IMR-90 (cell line): ENCODE measurements at regions not wholly inside any gene's neighbourhood (a gene's known extent, or its start where the extent isn't known, plus 50 kb on each side); places are given as distances from the start of the nearest gene placed in this dataset.

Experiments used
- ATAC-seq: fragments of 200-7000 bp; cut with Tn5 transposase; 2 replicates; pipeline ENCODE4 v1.9.1; 2020; ENCODE audit warnings: low read depth, mild to moderate bottlenecking, moderate library complexity
- BruUV-seq: library from RNA; stranded (reverse); fragments of 400-500 nt; replicated peaks from 2 replicates; lab custom pipeline; 2021; lab: Mats Ljungman, UMichigan
- CTCF ChIA-PET: fragments of 300-600 bp; formaldehyde crosslinking; extraction: SDS; loops from one replicate; lab custom pipeline; 2021; ENCODE audit warnings: antibody characterized with exemption; lab: Yijun Ruan, JAX
- POLR2A ChIA-PET: fragments of 300-600 bp; sonication (Branson Sonifier 250); formaldehyde crosslinking; loops from one replicate; lab custom pipeline; 2022; ENCODE audit warnings: antibody characterized with exemption; ENCODE audit not compliant: unreplicated experiment; lab: Charles Lee
- DNase-seq: peaks from one replicate; pipeline ENCODE4 v3.0.0; 2013
- H2AFZ ChIP-seq: replicated peaks from 2 replicates; pipeline ENCODE3; 2013; ENCODE audit warnings: low read length, mild to moderate bottlenecking; ENCODE audit not compliant: poor library complexity
- H2AK5ac ChIP-seq: 2 replicates; pipeline ENCODE4 v1.6.1; 2013; ENCODE audit warnings: low read depth, low read length, inconsistent platforms
- H2AK9ac ChIP-seq: replicated peaks from 2 replicates; pipeline ENCODE3; 2013; ENCODE audit warnings: mild to moderate bottlenecking, low read depth, low read length, moderate library complexity; ENCODE audit not compliant: poor library complexity
- H2BK120ac ChIP-seq: 2 replicates; pipeline ENCODE4 v1.6.1; 2013; ENCODE audit warnings: low read depth, low read length, inconsistent platforms
- H2BK15ac ChIP-seq: 3 replicates; pipeline ENCODE4 v1.6.1; 2013; ENCODE audit warnings: low read depth, low read length, inconsistent platforms
- H2BK20ac ChIP-seq: 2 replicates; pipeline ENCODE4 v1.6.1; 2013; ENCODE audit warnings: low read depth, mild to moderate bottlenecking, inconsistent platforms, low read length, moderate library complexity
- H2BK5ac ChIP-seq: 2 replicates; pipeline ENCODE4 v1.6.1; 2013; ENCODE audit warnings: mild to moderate bottlenecking, low read depth, low read length, inconsistent platforms; ENCODE audit not compliant: poor library complexity, severe bottlenecking
- H3K14ac ChIP-seq: replicated peaks from 2 replicates; pipeline ENCODE4 v1.6.1; 2013; ENCODE audit warnings: low read depth, low read length, inconsistent platforms
- H3K18ac ChIP-seq: 2 replicates; pipeline ENCODE4 v1.6.1; 2013; ENCODE audit warnings: low read depth, low read length, control low read depth
- H3K23ac ChIP-seq: 2 replicates; pipeline ENCODE4 v1.6.1; 2013; ENCODE audit warnings: low read depth, low read length, inconsistent platforms
- H3K27ac ChIP-seq: 2 replicates; pipeline ENCODE4 v1.5.1; 2013; ENCODE audit warnings: mild to moderate bottlenecking, control low read depth, low read length; ENCODE audit not compliant: insufficient read depth
- H3K27me3 ChIP-seq: 2 replicates; pipeline ENCODE4 v1.6.1; 2013; ENCODE audit warnings: low read length; ENCODE audit not compliant: control insufficient read depth, insufficient read depth
- H3K36me3 ChIP-seq: 2 replicates; pipeline ENCODE4 v1.6.1; 2013; ENCODE audit warnings: low read length, mixed read lengths; ENCODE audit not compliant: control insufficient read depth, insufficient read depth
- H3K4ac ChIP-seq: 2 replicates; pipeline ENCODE4 v1.6.1; 2013; ENCODE audit warnings: low read depth, low read length, inconsistent platforms
- H3K4me1 ChIP-seq: 2 replicates; pipeline ENCODE4 v1.6.1; 2013; ENCODE audit warnings: low read length, mixed read lengths; ENCODE audit not compliant: control insufficient read depth, insufficient read depth
- H3K4me2 ChIP-seq: 2 replicates; pipeline ENCODE4 v1.6.1; 2013; ENCODE audit warnings: low read depth, mild to moderate bottlenecking, control low read depth, low read length, moderate library complexity
- H3K4me3 ChIP-seq: 2 replicates; pipeline ENCODE4 v1.5.1; 2013; ENCODE audit warnings: low read depth, mild to moderate bottlenecking, control low read depth, low read length, moderate library complexity; ENCODE audit not compliant: insufficient read depth
- H3K56ac ChIP-seq: 2 replicates; pipeline ENCODE4 v1.6.1; 2013; ENCODE audit warnings: low read length, inconsistent platforms; ENCODE audit not compliant: insufficient read depth; ENCODE audit errors: extremely low read depth
- H3K79me1 ChIP-seq, 2 experiments: 2 replicates each; pipeline ENCODE4 v1.6.1; 2013; ENCODE audit warnings: low read length in 2 of 2, inconsistent platforms in 1 of 2, low read depth in 1 of 2
- H3K9ac ChIP-seq: 2 replicates; pipeline ENCODE4 v1.6.1; 2013; ENCODE audit warnings: low read depth, low read length, control low read depth
- H3K9me1 ChIP-seq: 2 replicates; pipeline ENCODE4 v1.6.1; 2013; ENCODE audit warnings: low read length, inconsistent platforms; ENCODE audit not compliant: insufficient read depth
- H3K9me3 ChIP-seq: 2 replicates; pipeline ENCODE4 v1.6.1; 2013; ENCODE audit warnings: low read length; ENCODE audit not compliant: control insufficient read depth, insufficient read depth
- H4K20me1 ChIP-seq: 2 replicates; pipeline ENCODE4 v1.6.1; 2013; ENCODE audit warnings: low read length, inconsistent platforms; ENCODE audit not compliant: insufficient read depth
- H4K5ac ChIP-seq: 2 replicates; pipeline ENCODE4 v1.6.1; 2013; ENCODE audit warnings: mild to moderate bottlenecking, low read depth, low read length, control low read depth
- H4K8ac ChIP-seq, 2 experiments: 2 replicates each; pipeline ENCODE4 v1.6.1; 2013; ENCODE audit warnings: low read depth in 2 of 2, low read length in 2 of 2, control low read depth in 1 of 2, inconsistent platforms in 1 of 2
- H4K91ac ChIP-seq: 2 replicates; pipeline ENCODE4 v1.6.1; 2013; ENCODE audit warnings: low read depth, low read length, inconsistent platforms; ENCODE audit not compliant: insufficient read depth
- CEBPB ChIP-seq: IDR thresholded peaks from 2 replicates; pipeline ENCODE4 v1.6.1; 2012; ENCODE audit warnings: low read depth, low read length, improper control_type of control experiment
- CHD1 ChIP-seq: IDR thresholded peaks from 2 replicates; pipeline ENCODE4 v1.6.1; 2012; ENCODE audit warnings: low read depth, low read length, improper control_type of control experiment
- MAZ ChIP-seq: IDR thresholded peaks from 2 replicates; pipeline ENCODE4 v1.6.1; 2012; ENCODE audit warnings: low read depth, mild to moderate bottlenecking, low read length, improper control_type of control experiment, moderate library complexity, borderline replicate concordance
- MXI1 ChIP-seq: IDR thresholded peaks from 2 replicates; pipeline ENCODE4 v1.6.1; 2012; ENCODE audit warnings: low read depth, mild to moderate bottlenecking, low read length, moderate library complexity, borderline replicate concordance
- POLR2A ChIP-seq: IDR thresholded peaks from 2 replicates; pipeline ENCODE4 v1.6.1; 2012; ENCODE audit warnings: mild to moderate bottlenecking, low read depth, low read length
- WGBS, 2 experiments: methylation state at CpG; one replicate each; pipeline versions ENCODE4 v1.1.5 to v1.1.7; 2013; ENCODE audit warnings: missing lambda C conversion rate in 2 of 2; ENCODE audit not compliant: insufficient read length in 1 of 2; ENCODE audit errors: extremely low coverage in 2 of 2; 5-methylcytosine and 5-hydroxymethylcytosine counted together
- dilution Hi-C: fragments of 300-500 bp; cut with HindIII; formaldehyde crosslinking; loops from one replicate; pipeline ENCODE4 v1.14.3; 2018; ENCODE audit warnings: low sequenced_read_pairs; ENCODE audit not compliant: unreplicated experiment
- in situ Hi-C: fragments of 300-500 bp; cut with MboI; formaldehyde crosslinking; loops from 3 replicates; pipeline ENCODE4 v1.14.3; 2019; ENCODE audit warnings: low sequenced_read_pairs, inconsistent platforms, mixed read lengths
- intact Hi-C: fragments of 100-400 bp; cut with micrococcal nuclease; formaldehyde crosslinking; loops from 2 replicates; pipeline ENCODE4 v1.10.0; 2022
- TF ChIP-seq, protein P1 (sequence below): conservative IDR thresholded peaks from 2 replicates; pipeline ENCODE4 v1.5.1; 2012; ENCODE audit warnings: mild to moderate bottlenecking, low read depth, low read length, improper control_type of control experiment

GRCh38 chr16:64278196-64278595 is 843.7 kb downstream of the CDH11 start:
- no peaks in the 10 kb centered on the region for H3K4me1 ChIP-seq
- H3K4me2 ChIP-seq = no peak overlapping the region
- H3K23ac ChIP-seq = no peak overlapping the region
- no peak overlapping the region for H2BK120ac ChIP-seq
- intact Hi-C loops = no loop called here
- H3K9me1 ChIP-seq = no peaks in the 10 kb centered on the region
- no peak for TF ChIP-seq POLR2A
- TF ChIP-seq CEBPB = peak; percentile 23; the same call in 1 of the 2 replicates
- TF ChIP-seq CHD1 = no peak
- no peak for TF ChIP-seq MXI1
- no peak for TF ChIP-seq MAZ
- TF ChIP-seq, protein P1, sequence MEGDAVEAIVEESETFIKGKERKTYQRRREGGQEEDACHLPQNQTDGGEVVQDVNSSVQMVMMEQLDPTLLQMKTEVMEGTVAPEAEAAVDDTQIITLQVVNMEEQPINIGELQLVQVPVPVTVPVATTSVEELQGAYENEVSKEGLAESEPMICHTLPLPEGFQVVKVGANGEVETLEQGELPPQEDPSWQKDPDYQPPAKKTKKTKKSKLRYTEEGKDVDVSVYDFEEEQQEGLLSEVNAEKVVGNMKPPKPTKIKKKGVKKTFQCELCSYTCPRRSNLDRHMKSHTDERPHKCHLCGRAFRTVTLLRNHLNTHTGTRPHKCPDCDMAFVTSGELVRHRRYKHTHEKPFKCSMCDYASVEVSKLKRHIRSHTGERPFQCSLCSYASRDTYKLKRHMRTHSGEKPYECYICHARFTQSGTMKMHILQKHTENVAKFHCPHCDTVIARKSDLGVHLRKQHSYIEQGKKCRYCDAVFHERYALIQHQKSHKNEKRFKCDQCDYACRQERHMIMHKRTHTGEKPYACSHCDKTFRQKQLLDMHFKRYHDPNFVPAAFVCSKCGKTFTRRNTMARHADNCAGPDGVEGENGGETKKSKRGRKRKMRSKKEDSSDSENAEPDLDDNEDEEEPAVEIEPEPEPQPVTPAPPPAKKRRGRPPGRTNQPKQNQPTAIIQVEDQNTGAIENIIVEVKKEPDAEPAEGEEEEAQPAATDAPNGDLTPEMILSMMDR = no peak
- ATAC-seq (peak; percentile 66), DNase-seq (peak; percentile 48)
- no peak overlapping the region for H3K18ac ChIP-seq
- dilution Hi-C loops = no loop called here
- in situ Hi-C loops = no loop called here
- H2BK5ac ChIP-seq = no peak overlapping the region
- BruUV-seq = no TSS peak
- H2BK20ac ChIP-seq = no peak overlapping the region
- H3K9ac ChIP-seq = no peak overlapping the region
- H4K20me1 ChIP-seq = no peaks in the 10 kb centered on the region
- H3K79me1 ChIP-seq = no peaks in the 10 kb centered on the region
- H2AK9ac ChIP-seq = no peak overlapping the region
- H3K4ac ChIP-seq = no peak overlapping the region
- H3K56ac ChIP-seq = no peak overlapping the region
- ChIA-PET POLR2A (no interaction called here), CTCF (no interaction called here)
- H4K8ac ChIP-seq = no peak overlapping the region
- H3K36me3 ChIP-seq = no peaks in the 10 kb centered on the region
- no peak overlapping the region for H3K4me3 ChIP-seq
- no peak overlapping the region for H2BK15ac ChIP-seq
- no peak overlapping the region for H2AK5ac ChIP-seq
- H3K27ac ChIP-seq = no peak overlapping the region
- H2AFZ ChIP-seq = no peak overlapping the region
- no peak overlapping the region for H4K5ac ChIP-seq
- no peak overlapping the region for H3K14ac ChIP-seq
- H3K9me3 ChIP-seq = no peaks in the 10 kb centered on the region
- no peaks in the 10 kb centered on the region for H3K27me3 ChIP-seq
- WGBS, 2 experiments = no CpG with 5 or more reads among the region's 1 CpG
- H4K91ac ChIP-seq = no peak overlapping the region
